ENCODE measurements at regions not wholly inside any gene's neighbourhood (a gene's known extent, or its start where the extent isn't known, plus 50 kb on each side); places are given as distances from the start of the nearest gene placed in this dataset.

- TF ChIP-seq SMC3 (conservative IDR thresholded peaks at IDR 0.05; ENCODE audit: poor library complexity) (no peak), REST (IDR thresholded peaks at IDR 0.05; ENCODE audit: borderline replicate concordance) (no peak), CTCF (IDR thresholded peaks at IDR 0.05; ENCODE audit: poor library complexity, severe bottlenecking) (no peak), POLR2AphosphoS5 (IDR thresholded peaks at IDR 0.05) (no peak), EP300 (conservative IDR thresholded peaks at IDR 0.05; ENCODE audit: poor library complexity, severe bottlenecking) (no peak)
Observed at GRCh38 chr1:108046026-108046425, 81.0 kb upstream of the VAV3 start.
